ENCODE measurements at regions not wholly inside any gene's neighbourhood (a gene's known extent, or its start where the extent isn't known, plus 50 kb on each side); places are given as distances from the start of the nearest gene placed in this dataset.

DNA sequence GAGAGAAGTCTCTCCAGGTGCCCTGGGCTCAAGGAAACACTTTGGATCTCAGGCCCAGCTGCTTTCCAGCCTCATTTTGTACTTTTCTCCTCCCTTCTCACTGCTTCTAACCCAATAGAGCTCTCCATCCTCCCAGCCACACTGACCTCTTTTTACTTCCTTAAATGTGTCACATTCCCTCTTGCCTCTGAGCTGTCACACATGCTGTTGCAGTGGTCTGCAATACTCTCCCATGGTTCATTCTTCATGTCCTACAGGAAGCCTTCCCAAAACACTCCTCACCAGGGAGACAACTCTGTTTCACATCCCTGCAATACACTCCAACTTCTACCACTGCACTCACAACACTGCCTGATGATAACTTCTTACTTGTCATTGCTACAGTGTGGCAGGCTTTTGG, 242.1 kb upstream of the DYNLRB2 start:
- no peak for DNase-seq

GRCh38 chr16:80296034-80296433, 244.8 kb upstream of the DYNLRB2 start:
- DNase-seq, result no peak

- no peak for DNase-seq
These were observed 246.6 kb upstream of the DYNLRB2 start for GRCh38 chr16:80294172-80294571.

- no peak for DNase-seq
These were observed 252.2 kb upstream of the DYNLRB2 start for GRCh38 chr16:80288616-80289015.

DNA sequence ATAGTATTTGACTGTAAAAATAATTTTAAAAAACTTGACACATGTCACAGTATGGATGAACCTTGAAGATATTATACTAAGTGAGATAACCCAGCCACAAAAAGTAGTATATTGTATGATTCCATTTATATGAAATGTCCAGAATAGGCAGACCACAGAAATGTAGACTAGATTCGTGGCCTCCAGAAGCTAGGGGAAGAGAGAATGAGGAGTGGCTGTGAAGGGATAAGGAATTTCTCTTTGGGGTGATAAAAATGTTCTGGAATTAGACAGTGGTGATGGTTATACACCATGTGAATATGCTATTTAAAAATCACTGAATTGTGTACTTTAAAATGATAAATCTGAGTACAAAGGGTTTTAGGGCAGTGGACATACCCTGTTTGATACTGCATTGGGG, 253.1 kb upstream of the DYNLRB2 start:
- DNase-seq, result no peak

DNA sequence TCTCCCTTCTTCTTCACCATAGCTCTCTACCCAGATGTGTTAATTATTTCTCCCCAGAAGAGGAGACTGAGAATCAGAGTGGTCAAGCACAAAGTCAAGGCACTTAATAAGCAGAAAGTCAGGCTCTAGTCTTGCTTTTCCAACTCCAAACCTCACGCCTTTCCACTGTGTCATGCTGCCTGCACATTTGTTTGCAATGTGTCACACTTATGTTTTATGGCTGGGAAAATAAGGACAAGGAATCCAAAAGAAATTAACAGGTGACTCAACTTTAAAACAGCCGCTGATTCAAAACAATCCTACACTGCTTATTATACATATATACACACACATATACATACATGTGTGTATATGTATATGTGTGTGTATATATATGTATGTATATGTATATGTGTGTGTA, 255.7 kb upstream of the DYNLRB2 start:
- DNase-seq, result no peak

- no peak for DNase-seq
These were observed 257.1 kb upstream of the DYNLRB2 start for GRCh38 chr16:80283466-80284392.

GRCh38 chr16:80280557-80280956, 260.2 kb upstream of the DYNLRB2 start:
- no peak for DNase-seq

GRCh38 chr16:80279656-80280055, 261.1 kb upstream of the DYNLRB2 start:
- DNase-seq, result no peak

- no peak for DNase-seq
These were observed 263.6 kb upstream of the DYNLRB2 start for GRCh38 chr16:80277182-80277581.

GRCh38 chr16:80274576-80275191, 266.1 kb upstream of the DYNLRB2 start:
- DNase-seq, result no peak

DNA sequence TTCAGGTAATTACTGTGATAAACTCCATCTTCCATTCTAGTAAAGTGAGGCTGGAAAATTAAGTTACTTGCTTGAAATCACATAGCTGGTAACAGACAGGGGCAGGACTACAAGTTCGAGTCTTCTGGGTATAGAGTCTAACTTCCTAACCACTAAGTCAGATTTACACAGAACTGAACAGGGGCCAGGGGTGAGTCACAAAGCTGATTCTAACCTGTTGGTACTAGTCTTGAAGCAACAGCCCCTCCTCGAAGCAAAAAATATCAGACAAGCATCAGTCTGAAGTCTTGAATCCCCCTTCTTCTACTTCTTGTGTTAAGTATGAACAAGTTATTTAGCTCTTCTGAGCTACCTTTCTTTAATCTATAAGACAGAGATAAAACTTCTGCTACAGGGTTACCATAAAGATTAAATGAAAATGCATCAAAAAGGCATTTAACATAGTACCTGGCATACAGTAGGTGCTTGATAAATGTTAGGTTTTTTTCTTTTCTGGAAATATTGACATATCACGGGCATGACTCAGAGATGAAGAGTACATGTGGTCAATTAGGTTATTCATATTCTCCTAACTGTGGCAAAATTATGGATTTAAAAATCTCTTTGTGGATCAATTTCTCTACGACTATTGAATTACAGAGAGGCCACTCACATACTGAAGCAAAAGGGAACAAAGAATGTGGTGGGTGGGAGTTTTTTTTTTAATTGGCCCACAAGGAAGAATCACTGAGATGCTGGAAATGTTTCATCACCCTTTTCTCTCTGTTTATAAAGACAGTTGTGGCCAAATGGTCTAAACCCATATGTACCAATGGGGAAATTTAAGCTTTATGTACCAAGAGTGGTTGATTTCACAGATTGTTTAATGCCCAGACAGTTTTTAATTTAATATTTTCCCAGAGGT, 266.9 kb upstream of the DYNLRB2 start:
- DNase-seq, result no peak

DNA sequence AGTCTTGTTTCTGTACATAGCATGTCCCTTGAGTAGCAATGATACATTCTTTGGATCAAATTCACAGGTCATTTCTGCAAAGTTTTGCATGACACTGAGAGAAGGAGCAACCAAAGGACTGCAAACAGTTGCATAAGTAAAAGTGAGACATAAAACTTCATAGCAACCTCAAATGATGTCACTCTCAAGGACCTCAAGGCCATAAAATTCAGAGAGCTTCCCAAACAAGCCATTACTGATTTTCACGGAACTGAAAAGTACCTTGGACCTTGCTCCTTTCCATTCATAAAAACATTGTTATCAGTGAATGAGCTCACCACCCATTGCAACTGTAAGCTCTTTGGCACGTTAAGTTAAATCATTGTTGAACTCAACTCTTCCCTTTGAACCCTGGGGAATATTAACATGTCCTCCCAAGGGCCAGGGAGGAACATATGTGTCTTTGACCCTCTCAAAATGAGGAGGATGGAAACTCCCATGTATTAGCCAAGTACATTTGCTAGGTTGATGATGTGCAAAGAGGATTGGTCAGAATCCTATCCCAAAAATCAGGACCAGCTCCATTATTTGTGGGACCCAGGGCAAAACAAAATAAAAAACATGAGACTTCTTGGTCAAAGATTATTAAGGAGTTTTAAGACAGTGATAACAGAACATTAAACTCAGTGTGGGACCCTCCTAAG, 275.0 kb upstream of the DYNLRB2 start:
- DNase-seq, result no peak

- DNase-seq, result no peak
These were observed 276.7 kb upstream of the DYNLRB2 start for GRCh38 chr16:80263848-80264694.

GRCh38 chr16:80263181-80263823, 277.5 kb upstream of the DYNLRB2 start:
- DNase-seq, result no peak

GRCh38 chr16:80260906-80261311, 279.9 kb upstream of the DYNLRB2 start:
- DNase-seq, result no peak

- no peak for DNase-seq
These were observed 281.4 kb upstream of the DYNLRB2 start for GRCh38 chr16:80259290-80259805.

- DNase-seq, result no peak
These were observed 282.4 kb upstream of the DYNLRB2 start for GRCh38 chr16:80258407-80258806.

- DNase-seq, result no peak
These were observed 285.8 kb upstream of the DYNLRB2 start for GRCh38 chr16:80254970-80255369.

DNA sequence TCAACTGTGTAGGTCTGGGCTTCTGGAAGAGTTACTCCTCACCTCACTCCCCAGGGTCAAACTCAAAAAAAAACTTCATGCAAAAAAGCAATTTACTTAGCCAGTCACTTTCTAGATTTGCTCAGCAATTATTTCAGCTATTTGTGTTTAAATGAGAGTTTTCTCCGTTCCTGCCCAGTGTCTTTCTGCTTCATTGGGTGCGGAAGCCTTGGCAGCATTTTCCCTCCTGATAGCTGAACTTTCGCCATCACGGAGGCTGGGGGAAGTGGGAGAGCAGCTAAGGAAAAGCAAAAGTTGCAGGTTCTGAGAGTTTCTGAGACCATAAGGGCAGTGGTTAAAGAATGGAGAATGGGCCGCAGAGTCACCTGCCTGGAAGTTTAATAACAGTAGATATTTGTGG, 287.1 kb upstream of the DYNLRB2 start:
- DNase-seq, result no peak

GRCh38 chr16:80250381-80250780, 290.4 kb upstream of the DYNLRB2 start:
- no peak for DNase-seq

All from stimulated activated CD4-positive, alpha-beta T cell treated with anti-CD3 and anti-CD28 coated beads, Interleukin-4, amount 100 ng/mL, for 4 hours (primary cell).